ENCODE measurements at regions not wholly inside any gene's neighbourhood (a gene's known extent, or its start where the extent isn't known, plus 50 kb on each side); places are given as distances from the start of the nearest gene placed in this dataset.

GRCh38 chr2:42872721-42873120 is 80.3 kb upstream of the HAAO start:
- Histone ChIP-seq H3K36me3 (ENCODE audit: low read depth) (no peaks in the 10 kb centered on the region), H3K4me3 (no peak overlapping the region), H3K4me1 (ENCODE audit: low read depth) (no peaks in the 10 kb centered on the region), H3K9me3 (no peaks in the 10 kb centered on the region)
- TF ChIP-seq, protein P1, sequence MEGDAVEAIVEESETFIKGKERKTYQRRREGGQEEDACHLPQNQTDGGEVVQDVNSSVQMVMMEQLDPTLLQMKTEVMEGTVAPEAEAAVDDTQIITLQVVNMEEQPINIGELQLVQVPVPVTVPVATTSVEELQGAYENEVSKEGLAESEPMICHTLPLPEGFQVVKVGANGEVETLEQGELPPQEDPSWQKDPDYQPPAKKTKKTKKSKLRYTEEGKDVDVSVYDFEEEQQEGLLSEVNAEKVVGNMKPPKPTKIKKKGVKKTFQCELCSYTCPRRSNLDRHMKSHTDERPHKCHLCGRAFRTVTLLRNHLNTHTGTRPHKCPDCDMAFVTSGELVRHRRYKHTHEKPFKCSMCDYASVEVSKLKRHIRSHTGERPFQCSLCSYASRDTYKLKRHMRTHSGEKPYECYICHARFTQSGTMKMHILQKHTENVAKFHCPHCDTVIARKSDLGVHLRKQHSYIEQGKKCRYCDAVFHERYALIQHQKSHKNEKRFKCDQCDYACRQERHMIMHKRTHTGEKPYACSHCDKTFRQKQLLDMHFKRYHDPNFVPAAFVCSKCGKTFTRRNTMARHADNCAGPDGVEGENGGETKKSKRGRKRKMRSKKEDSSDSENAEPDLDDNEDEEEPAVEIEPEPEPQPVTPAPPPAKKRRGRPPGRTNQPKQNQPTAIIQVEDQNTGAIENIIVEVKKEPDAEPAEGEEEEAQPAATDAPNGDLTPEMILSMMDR (IDR thresholded peaks at IDR 0.05): no peak
- DNase-seq (no peak), ATAC-seq (no peak)
- intact Hi-C loops (cut with DNase I, micrococcal nuclease): no loop called here

DNA sequence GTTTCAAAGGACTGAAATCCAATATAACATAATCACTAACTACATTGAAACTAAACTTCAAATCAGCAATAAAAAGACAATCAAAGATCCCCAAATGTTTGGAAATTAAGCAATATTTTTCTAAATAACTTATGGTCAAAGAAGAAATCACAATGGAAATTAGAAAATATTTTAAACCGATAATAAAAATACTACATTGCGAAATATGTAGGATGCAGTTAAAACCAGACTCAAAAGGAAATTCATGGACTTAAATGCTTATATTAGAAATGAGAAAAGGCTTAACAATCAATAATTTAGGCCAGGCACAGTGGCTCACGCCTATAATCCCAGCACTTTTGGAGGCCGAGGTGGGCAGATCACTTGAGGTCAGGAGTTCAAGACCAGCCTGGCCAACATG is 79.0 kb upstream of the HAAO start:
- TF ChIP-seq, protein P1 (IDR thresholded peaks at IDR 0.05): no peak
- ATAC-seq (no peak), DNase-seq (no peak)
- Histone ChIP-seq H3K9me3 (no peaks in the 10 kb centered on the region), H3K4me3 (no peak overlapping the region), H3K4me1 (ENCODE audit: low read depth) (no peaks in the 10 kb centered on the region), H3K36me3 (ENCODE audit: low read depth) (no peaks in the 10 kb centered on the region)
- intact Hi-C loops (cut with DNase I, micrococcal nuclease): no loop called here

- Histone ChIP-seq H3K4me1 (ENCODE audit: low read depth) (no peaks in the 10 kb centered on the region), H3K9me3 (no peaks in the 10 kb centered on the region), H3K4me3 (no peak overlapping the region), H3K36me3 (ENCODE audit: low read depth) (no peaks in the 10 kb centered on the region)
- ATAC-seq (no peak), DNase-seq (no peak)
- intact Hi-C loops (cut with DNase I, micrococcal nuclease): no loop called here
- TF ChIP-seq, protein P1 (IDR thresholded peaks at IDR 0.05): no peak
Observed at GRCh38 chr2:42868874-42869273, 76.5 kb upstream of the HAAO start.

DNA sequence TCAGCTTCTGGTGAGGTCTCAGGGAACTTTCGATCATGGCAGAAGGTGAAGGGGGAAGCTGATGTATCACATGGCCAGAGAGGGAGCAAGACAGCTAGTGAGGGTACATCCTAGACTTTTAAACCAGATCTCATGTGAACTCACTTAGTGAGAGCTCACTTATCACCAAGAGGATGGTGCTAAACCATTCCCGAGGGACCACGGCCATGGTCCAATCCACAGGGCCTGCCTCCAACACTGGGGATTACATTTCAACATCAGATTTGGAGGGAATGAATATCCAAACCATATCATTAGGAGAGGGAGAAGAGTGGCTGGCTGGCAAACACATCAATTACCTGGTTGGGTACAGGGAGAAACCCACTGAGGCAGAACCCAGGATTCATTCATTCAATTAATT is 75.7 kb upstream of the HAAO start:
- no peaks in the 10 kb centered on the region for H3K4me1 ChIP-seq (ENCODE audit: low read depth)
- no peak for DNase-seq
- ATAC-seq: no peak
- no peaks in the 10 kb centered on the region for H3K36me3 ChIP-seq (ENCODE audit: low read depth)
- H3K4me3 ChIP-seq: no peak overlapping the region
- TF ChIP-seq, protein P1 (IDR thresholded peaks at IDR 0.05): no peak
- intact Hi-C loops (cut with DNase I, micrococcal nuclease): no loop called here
- no peaks in the 10 kb centered on the region for H3K9me3 ChIP-seq

DNA sequence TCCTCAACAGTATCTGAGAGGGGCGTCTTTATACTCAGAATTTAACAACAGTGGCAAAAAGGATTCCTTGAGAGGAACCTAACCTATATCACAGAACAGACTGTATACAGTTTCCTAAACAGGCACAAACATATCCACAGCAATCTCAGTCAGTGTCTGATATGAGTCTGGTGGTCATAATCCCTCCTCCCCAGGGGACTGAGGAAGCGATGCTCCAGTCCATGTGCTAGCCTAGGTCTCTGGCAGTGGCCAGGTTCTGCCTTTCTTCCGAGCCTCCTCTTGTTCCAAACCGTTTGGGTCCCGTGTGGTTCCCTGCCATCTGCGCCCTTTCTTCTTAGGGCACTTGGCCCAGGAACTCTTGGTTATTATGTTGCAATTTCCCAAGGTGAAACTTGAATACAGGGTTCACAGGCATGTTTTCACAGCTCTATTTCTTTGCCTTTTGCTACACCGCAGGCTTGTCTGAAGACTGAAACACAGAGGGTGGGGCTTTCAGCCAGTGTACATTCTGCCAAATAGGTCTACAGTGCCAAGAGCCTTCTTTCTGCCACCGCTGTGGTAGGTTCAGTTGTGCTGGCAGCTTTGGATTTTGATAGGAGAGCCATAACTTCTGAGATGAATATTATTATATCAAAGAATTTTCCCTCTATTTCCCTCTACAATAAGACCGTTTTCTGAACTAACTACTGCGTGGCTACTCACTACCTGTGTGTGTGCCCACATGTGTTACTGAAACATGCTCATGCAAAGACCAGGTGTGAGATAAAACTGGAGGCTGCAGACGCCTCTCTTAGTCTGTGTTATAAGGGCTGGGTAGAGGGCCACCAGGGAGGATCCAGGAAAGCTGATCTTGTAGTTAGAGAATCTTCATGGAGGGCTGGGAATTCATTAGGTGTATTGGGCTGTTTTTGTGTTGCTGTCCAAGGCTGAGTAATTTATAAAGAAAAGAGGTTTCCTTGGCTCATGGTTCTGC is 75.0 kb upstream of the HAAO start:
- H3K4me3 ChIP-seq: no peak overlapping the region
- no peak for ATAC-seq
- H3K36me3 ChIP-seq (ENCODE audit: low read depth): no peaks in the 10 kb centered on the region
- no peaks in the 10 kb centered on the region for H3K9me3 ChIP-seq
- intact Hi-C loops (cut with DNase I, micrococcal nuclease): no loop called here
- DNase-seq: no peak
- TF ChIP-seq, protein P1 (IDR thresholded peaks at IDR 0.05): no peak
- H3K4me1 ChIP-seq (ENCODE audit: low read depth): no peaks in the 10 kb centered on the region
